ENCODE measurements at regions not wholly inside any gene's neighbourhood (a gene's known extent, or its start where the extent isn't known, plus 50 kb on each side); places are given as distances from the start of the nearest gene placed in this dataset.

- TF ChIP-seq CTCF (IDR thresholded peaks at IDR 0.05) (no peak), CBX2 (IDR thresholded peaks at IDR 0.05; ENCODE audit: borderline replicate concordance, low read depth) (no peak), KDM5A (IDR thresholded peaks at IDR 0.05) (no peak), RFX5 (IDR thresholded peaks at IDR 0.05) (no peak), ELK1 (IDR thresholded peaks at IDR 0.05; ENCODE audit: low read depth, low read length) (no peak), PHF8 (IDR thresholded peaks at IDR 0.05; ENCODE audit: borderline replicate concordance, low read depth) (no peak), TP53 (CRISPR knock-in tag; IDR thresholded peaks at IDR 0.05) (no peak), RCOR1 (IDR thresholded peaks at IDR 0.05; ENCODE audit: low read depth, low read length) (no peak)
Measured at GRCh38 chr6:147820520-147820919, 312.0 kb downstream of the SAMD5 start.
